Vagina (tissue), 2 donors: ENCODE measurements at regions not wholly inside any gene's neighbourhood (a gene's known extent, or its start where the extent isn't known, plus 50 kb on each side); places are given as distances from the start of the nearest gene placed in this dataset.

Experiments used
- POLR2A ChIP-seq, 2 donors: fragments of 450-650 bp; IDR thresholded peaks; one replicate each; pipeline ENCODE4 v1.6.1; 2017; ENCODE audit warnings: antibody characterized with exemption in 2 of 2, mild to moderate bottlenecking in 2 of 2, moderate library complexity in 2 of 2
- POLR2AphosphoS5 ChIP-seq, 2 donors: sonication (generic); formaldehyde crosslinking; IDR thresholded peaks; one replicate each; pipeline ENCODE4 v1.9.0; 2017; ENCODE audit warnings: antibody characterized with exemption in 2 of 2, mild to moderate bottlenecking in 2 of 2, low read depth in 1 of 2; ENCODE audit not compliant: insufficient read depth in 1 of 2
- TF ChIP-seq, protein P1 (sequence below), 3 experiments: fragments of 450-650 bp in 2 of 3; fragments of 200-600 bp in 1 of 3; sonication (generic) in 1 of 3; IDR thresholded peaks; one replicate each; pipeline ENCODE4 v1.5.1; 2017 to 2019; ENCODE audit warnings: antibody characterized with exemption in 3 of 3, mild to moderate bottlenecking in 2 of 3, moderate library complexity in 2 of 3

DNA sequence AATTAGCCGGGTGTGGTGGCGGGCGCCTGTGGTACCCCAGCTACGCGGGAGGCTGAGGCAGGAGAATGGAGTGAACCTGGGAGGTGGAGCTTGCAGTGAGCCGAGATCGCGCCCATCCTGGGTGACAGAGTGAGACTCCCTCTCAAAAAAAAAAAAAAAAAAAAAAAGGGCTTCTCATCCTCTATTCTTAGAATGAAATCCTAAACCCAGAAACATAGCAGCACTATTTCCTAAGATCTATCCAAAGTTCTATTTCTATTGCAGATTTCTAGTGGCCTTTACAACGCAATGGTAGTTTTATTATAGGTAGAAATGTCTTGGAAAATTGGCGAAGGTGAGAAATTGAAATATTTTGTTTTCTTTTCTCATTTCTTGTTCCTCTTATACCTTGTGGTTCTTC lies 501.0 kb upstream of the SETBP1 start:
- TF ChIP-seq POLR2A (IDR thresholded peaks at IDR 0.05): no peak
- TF ChIP-seq, protein P1, sequence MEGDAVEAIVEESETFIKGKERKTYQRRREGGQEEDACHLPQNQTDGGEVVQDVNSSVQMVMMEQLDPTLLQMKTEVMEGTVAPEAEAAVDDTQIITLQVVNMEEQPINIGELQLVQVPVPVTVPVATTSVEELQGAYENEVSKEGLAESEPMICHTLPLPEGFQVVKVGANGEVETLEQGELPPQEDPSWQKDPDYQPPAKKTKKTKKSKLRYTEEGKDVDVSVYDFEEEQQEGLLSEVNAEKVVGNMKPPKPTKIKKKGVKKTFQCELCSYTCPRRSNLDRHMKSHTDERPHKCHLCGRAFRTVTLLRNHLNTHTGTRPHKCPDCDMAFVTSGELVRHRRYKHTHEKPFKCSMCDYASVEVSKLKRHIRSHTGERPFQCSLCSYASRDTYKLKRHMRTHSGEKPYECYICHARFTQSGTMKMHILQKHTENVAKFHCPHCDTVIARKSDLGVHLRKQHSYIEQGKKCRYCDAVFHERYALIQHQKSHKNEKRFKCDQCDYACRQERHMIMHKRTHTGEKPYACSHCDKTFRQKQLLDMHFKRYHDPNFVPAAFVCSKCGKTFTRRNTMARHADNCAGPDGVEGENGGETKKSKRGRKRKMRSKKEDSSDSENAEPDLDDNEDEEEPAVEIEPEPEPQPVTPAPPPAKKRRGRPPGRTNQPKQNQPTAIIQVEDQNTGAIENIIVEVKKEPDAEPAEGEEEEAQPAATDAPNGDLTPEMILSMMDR (IDR thresholded peaks at IDR 0.05): no peak
- TF ChIP-seq POLR2AphosphoS5 (IDR thresholded peaks at IDR 0.05; ENCODE audit: insufficient read depth in 1 of 2, low read depth in 1 of 2): no peak
